Epidermal melanocyte (primary cell): ENCODE measurements at regions not wholly inside any gene's neighbourhood (a gene's known extent, or its start where the extent isn't known, plus 50 kb on each side); places are given as distances from the start of the nearest gene placed in this dataset.
"Not testable (repeated sequence)": the region's sequence is repeated elsewhere in the genome, so short reads cannot be mapped to it uniquely, and the experiment has no call there.

ENCODE experiments used
- DNase-seq: peaks from one replicate; pipeline ENCODE4 v3.0.0; 2011; ENCODE audit warnings: low spot score; ENCODE audit not compliant: insufficient read length

GRCh38 chr2:4244422-4244821, 541.0 kb downstream of the DCDC2C start:
- DNase-seq, result not testable (repeated sequence)

DNA sequence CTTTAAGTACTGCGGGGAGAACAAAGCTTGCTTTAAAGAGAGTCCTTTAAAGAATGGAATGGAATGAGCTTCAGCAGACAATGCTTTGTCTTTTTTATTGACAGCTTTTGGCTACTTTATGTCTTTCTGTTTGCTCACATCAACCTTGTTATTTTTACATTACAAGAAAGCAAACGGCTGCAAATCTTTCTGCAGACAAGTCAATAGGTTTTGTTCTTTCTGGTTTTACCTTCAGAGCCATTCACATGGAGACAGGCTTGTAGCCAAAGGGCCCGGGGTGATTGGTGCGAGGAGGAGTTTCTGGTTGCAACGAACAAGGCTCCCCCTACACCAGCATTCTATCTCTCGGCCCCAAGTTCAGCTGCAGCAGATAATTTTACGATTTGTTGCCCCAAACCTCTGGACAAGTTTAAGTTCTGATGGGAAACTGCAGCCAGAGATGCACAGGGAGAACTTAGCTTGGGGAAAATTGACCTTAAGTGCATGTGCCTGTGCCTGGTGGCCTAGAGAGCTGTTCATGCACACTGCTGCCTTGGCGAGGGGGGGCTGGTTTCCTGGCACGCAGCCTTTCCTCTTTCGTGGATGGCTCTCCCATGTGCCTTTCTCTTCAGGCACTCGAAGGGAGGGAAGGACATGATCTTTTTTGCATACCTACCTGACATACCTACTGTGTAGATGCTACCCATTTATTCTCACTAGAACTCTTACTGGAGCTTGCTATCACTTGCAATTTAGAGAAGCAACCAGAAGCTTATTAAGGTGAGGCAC, 543.2 kb downstream of the DCDC2C start:
- no peak for DNase-seq

DNA sequence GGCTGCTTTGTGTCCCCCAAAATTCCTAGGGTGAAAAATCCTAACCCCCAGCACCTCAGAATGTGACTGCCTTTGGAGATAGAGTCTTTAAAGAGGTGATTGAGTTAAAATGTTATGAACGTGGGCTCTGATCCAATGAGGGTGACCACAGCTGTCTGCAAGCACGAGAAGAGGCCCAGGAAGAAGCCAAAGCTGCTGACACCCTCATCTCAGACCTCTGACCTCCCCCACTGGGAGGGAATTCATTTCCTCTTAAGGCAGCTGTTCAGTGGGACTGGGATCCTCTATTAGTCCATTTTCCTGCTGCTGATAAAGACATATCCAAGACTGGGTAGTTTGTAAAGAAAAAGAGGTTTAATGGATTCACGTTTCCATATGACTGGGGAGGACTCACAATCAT, 544.4 kb downstream of the DCDC2C start:
- DNase-seq, result no peak

DNA sequence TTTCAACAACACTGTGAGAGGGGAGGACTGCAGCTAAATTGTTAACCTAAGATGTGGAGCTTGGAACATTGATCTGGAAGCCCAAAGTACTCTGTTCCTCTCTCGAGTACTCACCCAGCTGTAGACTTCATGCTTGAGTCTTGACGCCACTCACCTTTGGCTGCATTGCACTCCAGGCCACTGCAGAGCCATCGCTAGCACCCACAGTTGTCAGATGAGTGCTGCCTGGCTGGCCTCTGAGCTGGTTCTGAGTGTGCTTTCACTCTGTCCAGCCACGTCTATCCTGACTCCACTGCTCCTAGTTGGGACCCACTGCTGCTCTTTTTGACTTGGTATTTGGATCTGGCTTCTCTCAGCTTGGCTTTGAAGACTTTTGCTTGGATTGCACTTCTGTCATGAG, 552.1 kb downstream of the DCDC2C start:
- DNase-seq, result no peak

DNA sequence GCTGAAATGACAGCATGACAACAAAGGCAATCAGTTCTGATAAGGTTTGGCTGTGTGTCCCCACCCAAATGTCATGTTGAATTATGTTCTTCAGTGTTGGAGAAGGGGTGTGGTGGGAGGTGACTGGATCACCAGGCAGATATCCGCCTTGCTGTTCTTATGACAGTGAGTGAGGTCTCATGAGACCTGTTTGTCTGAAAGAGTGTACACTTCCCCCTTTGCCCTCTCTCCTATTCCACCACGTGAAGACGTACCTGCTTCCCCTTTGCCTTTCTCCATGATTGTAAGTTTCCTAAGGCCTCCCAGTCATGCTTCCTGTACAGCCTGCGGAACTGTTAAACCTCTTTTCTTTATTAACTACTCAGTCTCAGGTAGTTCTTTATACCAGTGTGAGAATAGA, 553.0 kb downstream of the DCDC2C start:
- DNase-seq, result no peak

DNA sequence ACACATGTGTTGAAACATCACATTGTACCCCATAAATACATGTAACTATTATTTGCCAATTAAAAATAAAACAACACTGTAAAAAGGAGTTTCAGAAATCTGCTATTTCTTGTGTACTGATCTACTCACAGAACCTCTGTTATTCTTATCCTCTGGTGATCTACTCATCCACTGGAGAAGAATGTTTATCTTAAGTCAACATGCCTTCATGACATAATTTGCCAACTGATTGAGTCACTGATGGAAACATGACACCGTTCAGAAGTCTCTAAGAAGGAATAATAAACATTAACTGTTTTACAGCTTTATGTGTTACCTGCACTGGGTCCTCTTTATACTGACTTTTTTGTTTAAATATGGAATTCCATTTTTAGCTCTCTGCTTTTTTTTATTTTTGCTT, 555.2 kb downstream of the DCDC2C start:
- DNase-seq, result no peak

DNA sequence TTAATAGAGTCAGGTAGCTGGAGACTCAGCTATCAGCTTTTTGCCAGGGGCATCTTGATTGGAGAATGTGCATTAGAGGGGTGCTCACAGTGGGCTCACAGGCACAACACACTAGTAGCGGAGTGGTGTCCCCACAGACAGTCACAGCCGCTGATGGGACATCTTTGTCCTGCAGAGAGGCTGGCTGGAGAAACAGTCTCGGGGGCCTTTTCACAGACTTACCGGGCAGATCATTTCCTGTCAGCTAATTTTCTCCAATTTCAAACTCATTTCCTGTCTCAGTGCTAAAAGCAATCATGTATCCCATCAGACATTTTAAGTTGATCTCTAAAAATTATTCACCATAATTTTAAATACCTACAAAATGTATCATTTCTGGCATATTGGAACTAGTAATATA, 562.6 kb downstream of the DCDC2C start:
- DNase-seq, result no peak

- no peak for DNase-seq
Measured at GRCh38 chr2:4269885-4270284, 566.5 kb downstream of the DCDC2C start.

DNA sequence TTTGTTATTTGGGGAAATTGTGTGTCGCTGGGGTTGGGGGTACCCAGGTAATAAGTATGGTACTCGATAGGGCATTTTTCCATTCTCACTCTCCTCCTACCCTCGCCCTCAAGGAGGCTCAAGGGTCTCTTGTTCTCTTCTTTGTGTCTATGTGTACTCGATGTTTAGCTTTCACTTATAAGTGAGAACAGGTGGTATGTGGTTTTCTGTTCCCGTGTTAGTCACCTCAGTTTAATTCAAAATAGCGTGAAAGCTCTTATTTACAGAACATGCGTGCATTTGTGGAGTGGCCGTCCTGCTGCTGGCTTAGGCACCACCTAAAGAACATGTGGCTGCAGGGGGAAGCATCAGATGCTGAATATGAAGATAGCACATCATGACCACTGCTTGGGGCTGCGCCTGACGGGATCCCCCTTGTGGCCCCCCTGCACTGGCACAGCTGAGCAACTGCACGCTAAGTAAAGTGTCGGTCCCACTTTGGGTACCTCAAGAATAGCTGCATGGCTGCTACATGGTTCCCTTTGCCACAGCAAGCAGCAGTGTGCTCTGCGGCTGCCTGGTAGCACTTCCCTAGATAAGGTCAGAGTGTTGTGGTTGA, 569.0 kb downstream of the DCDC2C start:
- DNase-seq, result no peak

GRCh38 chr2:4278392-4278791, 575.0 kb downstream of the DCDC2C start:
- DNase-seq, result no peak

DNA sequence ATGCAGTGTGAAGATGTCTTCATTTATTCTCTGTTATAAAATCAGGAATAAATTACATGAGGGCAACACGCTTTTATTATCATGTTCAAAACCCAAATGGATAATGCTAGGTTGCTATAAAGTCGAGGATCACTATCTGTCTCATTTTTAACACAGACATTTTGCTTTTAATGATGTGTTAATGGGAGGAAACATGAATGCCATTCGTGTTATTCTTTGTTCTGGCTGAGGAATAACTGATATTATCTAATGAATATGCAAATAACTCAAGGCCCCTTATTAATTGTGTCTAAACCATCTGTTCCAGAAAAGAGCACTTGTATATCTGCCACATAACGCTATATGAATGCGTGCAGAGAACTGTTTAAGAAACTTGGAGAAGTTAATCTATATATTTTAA, 576.1 kb downstream of the DCDC2C start:
- no peak for DNase-seq

- DNase-seq, result no peak
Measured at GRCh38 chr2:4291430-4291829, 588.1 kb downstream of the DCDC2C start.

DNA sequence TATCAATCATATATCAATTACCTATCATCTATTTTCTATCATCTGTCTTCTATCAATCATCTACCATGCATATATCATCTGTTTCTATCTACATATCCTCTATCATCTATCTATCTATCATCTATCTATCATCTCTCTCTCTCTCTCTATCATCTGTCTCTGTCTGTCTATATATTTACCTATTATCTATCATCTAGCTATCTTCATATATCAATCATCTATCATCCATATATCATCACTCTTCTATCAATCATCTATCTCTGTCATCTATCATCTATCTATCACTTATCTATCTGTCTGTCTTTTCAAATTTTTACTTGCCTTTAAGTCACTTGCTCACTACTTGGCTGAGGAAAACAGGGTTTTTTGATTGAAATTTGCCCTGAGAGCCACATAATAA, 592.3 kb downstream of the DCDC2C start:
- DNase-seq, result no peak

DNA sequence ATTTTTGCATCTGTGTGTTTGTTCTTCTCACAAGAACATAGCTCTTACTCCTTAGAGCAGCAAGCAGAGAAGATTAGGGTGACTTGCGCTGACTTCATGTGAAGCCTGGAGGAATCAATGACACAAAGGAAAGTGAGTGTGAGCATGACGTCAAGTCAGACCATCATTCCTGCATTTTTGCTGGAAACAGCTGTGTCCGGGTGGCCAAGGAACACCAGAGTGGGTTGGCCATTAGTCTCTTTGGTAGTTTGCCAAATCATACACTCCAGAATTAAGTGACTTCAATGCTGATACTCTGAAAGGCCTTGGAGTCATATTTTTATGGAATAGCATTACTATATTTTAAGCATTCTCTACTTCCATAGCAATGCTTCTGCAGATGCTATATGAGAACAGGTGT, 597.2 kb downstream of the DCDC2C start:
- no peak for DNase-seq

DNA sequence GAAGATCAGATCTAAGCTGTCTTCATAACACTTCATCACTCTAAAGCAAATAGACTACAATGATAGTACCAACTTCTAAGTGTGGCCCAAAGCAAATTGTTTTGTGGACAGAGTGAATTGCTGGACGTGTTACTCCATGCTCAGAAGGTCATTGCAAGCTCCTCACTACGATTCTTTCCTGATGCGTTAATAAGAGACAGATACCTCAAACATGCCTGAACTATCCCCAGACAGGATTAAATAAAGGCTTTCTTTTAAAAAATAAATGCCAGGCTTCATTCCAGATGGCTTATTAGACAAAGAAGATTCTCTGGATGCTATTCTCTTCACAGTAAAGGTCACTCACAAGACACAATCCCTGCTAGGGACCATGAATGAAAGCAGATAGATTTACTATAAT, 621.2 kb downstream of the DCDC2C start:
- no peak for DNase-seq

GRCh38 chr2:4336864-4337263, 633.5 kb downstream of the DCDC2C start:
- no peak for DNase-seq

DNA sequence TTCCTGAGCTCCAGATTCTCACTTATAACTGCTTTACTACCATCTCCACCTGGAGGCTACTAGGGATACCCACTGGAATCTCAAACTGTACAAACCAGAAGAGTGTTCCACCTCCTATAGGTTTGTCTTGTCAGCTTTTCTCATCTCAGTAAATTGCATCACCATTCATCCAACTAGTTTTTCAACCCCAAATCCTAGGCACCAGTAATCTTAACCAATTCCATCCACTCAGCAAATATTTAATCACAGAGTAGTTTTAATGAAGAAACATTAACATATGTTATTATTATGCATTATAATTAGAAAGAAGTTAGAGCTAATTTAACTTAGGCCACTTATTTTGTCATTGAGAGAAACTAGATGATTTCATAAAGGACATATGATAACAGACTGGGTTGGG, 635.0 kb downstream of the DCDC2C start:
- no peak for DNase-seq

GRCh38 chr2:4340536-4340935, 637.2 kb downstream of the DCDC2C start:
- no peak for DNase-seq

DNA sequence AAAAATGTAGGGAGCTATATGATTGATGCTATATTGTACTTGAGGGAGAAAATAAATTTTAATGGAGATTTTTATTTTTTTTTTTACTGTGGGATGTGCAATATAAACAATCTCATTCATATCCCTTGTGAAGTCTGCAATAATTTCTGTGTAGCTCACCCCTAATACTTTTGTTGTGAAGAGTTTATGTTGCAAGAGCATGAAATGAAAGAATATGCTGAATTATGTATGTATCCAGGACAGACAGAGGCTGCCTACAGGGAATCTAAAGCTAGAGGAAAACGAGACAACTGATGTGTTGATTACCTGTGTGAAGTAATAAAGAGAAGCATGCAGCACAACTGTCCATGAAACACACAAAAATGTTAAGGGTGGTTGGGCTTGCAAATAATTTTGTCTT, 643.3 kb downstream of the DCDC2C start:
- no peak for DNase-seq

DNA sequence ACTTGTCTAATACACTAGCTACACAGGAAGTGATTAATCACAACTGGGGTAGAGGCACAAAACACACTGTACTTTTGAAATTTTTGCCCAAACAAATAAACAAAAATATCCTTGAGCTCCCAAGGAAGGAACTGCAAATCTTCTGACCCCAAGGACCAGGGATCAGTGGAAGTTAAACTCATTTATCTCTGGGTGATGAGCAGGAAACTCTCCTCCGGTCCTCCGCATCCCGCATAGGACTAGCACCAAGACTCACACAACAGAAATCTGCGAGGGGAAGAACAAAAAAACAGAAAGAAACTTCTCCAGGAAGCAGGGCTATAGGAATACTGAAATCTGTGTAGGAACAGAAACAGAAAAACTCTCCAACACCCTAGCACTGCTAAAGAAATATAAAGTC, 650.3 kb downstream of the DCDC2C start:
- DNase-seq, result no peak

DNA sequence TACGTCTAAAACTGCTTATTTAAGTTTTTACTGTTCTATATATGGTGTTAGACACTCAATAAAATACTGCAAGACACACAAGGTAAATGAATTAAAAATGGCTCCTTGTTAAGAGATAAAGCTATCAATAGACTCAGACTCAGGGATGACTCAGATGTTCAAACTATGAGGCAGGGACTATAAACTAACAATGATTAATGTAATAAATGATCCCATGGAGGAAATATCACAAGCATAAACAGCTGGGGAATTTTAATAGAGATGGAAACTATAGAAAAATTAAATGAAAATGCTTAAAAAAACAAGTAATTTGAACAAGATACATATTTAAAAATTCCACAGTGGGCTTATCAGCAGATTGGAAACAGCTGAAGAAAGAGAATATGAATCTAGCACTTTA, 650.8 kb downstream of the DCDC2C start:
- no peak for DNase-seq

DNA sequence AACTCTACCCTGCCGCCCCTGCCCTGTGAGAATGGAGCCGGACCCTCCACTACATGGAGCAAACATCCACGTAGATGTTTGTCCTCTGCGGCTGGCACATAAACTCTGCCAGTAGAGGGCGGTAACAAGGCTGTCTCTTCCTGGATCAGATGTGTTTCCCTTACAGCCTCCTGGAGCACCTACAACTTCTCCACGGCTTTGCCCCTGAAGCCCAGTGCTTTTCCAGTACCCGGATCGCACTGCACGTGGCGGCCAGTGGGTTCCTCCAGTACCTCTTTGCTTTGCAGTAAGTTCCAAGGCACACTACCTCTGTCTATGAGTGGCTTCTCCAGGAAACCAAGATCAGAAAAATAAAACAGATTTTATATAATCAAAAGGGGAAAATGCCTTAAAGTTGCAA, 651.3 kb downstream of the DCDC2C start:
- no peak for DNase-seq

DNA sequence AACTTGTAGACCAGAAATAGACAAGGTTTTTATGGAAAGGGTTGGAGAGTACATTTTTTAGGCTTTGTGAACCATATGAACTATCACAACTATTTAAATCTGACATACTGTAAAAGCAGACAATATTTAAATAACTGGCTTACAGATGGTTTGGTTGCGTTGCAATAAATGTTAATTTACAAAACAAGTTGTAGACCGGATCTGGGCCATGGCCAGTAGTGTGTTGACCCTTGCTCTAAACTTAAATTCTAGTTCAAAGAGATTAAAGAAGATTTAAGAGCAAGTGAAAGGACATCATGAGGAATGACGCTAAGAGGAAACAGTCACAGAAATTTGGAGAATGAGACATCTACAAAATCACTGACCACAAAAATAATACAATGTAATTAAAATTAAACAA, 652.7 kb downstream of the DCDC2C start:
- no peak for DNase-seq
